Fibroblast of mammary gland (primary cell): ENCODE measurements at regions not wholly inside any gene's neighbourhood (a gene's known extent, or its start where the extent isn't known, plus 50 kb on each side); places are given as distances from the start of the nearest gene placed in this dataset.
"Not testable (repeated sequence)": the region's sequence is repeated elsewhere in the genome, so short reads cannot be mapped to it uniquely, and the experiment has no call there.

Experiments used
- DNase-seq: peaks from one replicate; pipeline ENCODE4 v3.0.0-alpha.2; 2010; ENCODE audit warnings: low read depth
- H3K4me3 ChIP-seq: 2 replicates; pipeline ENCODE4 v1.5.1; 2011; ENCODE audit warnings: low read depth, mild to moderate bottlenecking, low read length, moderate library complexity; ENCODE audit not compliant: control insufficient read depth
- TF ChIP-seq, protein P1 (sequence below): conservative IDR thresholded peaks from 2 replicates; pipeline ENCODE4 v1.5.1; 2011; ENCODE audit warnings: low read depth, low read length, inconsistent platforms; ENCODE audit not compliant: control insufficient read depth, insufficient read depth

DNA sequence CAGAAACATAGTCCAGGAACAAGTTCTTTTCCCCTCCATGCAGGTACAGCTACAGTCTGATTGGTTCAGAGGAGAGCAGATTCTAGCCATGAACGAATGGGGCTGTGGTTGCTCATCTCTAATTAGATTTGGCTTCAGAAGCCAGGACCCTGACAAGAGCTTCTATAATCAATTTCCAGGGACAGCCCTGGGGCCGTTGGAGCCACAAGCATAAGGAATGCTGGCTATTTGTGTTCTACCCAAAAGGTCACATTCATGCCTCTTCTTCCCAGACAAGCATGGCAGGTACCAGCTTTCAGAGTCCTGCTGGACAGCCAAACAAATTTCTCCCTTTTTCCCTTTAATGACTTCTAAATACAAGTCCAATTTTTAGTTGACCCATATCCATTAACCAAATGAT lies 215.5 kb upstream of the LRTM1 start:
- no peak overlapping the region for H3K4me3 ChIP-seq
- TF ChIP-seq, protein P1, sequence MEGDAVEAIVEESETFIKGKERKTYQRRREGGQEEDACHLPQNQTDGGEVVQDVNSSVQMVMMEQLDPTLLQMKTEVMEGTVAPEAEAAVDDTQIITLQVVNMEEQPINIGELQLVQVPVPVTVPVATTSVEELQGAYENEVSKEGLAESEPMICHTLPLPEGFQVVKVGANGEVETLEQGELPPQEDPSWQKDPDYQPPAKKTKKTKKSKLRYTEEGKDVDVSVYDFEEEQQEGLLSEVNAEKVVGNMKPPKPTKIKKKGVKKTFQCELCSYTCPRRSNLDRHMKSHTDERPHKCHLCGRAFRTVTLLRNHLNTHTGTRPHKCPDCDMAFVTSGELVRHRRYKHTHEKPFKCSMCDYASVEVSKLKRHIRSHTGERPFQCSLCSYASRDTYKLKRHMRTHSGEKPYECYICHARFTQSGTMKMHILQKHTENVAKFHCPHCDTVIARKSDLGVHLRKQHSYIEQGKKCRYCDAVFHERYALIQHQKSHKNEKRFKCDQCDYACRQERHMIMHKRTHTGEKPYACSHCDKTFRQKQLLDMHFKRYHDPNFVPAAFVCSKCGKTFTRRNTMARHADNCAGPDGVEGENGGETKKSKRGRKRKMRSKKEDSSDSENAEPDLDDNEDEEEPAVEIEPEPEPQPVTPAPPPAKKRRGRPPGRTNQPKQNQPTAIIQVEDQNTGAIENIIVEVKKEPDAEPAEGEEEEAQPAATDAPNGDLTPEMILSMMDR = no peak

DNA sequence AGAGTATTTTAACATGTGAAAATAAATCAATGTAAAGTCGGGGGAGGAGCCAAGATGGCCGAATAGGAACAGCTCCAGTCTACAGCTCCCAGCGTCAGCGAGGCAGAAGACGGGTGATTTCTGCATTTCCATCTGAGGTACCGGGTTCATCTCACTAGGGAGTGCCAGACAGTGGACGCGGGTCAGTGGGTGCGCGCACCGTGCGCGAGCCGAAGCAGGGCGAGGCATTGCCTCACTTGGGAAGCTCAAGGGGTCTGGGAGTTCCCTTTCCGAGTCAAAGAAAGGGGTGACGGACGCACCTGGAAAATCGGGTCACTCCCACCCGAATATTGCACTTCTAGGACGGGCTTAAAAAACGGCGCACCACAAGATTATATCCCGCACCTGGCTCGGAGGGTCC lies 208.4 kb upstream of the LRTM1 start:
- DNase-seq, H3K4me3 ChIP-seq: not testable (repeated sequence)

More for the DNA sequence above, 215.5 kb upstream of the LRTM1 start:
- DNase-seq = no peak

GRCh38 chr3:55128225-55128823 lies 200.5 kb upstream of the LRTM1 start:
- TF ChIP-seq, protein P1 = no peak
- no peak overlapping the region for H3K4me3 ChIP-seq
- peak; percentile 92 for DNase-seq

DNA sequence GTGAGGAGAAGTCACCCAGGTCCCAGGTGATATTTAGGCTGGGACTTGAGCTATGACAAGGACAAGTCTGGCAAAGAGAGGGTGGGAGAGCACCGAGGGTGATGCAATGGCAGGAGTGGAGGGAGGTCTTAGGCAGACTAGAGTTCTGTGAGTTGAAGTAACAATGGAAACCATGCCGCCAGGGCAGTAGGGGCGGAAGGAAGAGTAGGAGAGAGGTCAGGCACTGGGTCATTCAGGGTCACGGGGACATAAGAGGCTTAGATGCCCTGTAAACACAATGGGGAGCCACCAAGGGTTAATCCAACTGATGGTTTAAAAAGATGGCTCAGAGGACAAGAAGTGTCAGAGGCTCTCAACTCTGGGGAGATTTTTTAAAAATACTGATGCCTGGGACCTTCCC lies 199.7 kb upstream of the LRTM1 start:
- DNase-seq = no peak
- no peak overlapping the region for H3K4me3 ChIP-seq
- TF ChIP-seq, protein P1 = no peak

DNA sequence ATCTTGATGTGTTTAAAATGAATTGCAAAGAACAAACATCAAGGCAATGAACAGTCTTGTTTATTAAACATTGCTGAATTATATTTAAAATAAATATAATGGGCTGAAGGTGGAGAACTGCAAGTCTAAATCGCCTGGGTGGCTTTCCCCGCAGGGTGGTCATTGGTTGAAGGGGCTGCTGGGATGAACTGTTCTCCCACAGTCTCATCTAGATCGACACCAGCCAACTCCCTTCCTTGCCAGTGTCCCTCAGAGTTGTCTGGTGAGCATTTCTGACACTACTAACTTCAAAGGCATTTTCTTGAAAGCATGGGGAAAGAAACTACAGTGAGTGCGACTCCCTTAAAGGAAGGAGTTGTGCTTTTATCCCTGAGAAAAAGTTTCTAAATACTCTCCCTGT lies 196.5 kb upstream of the LRTM1 start:
- no peak overlapping the region for H3K4me3 ChIP-seq
- no peak for DNase-seq
- TF ChIP-seq, protein P1 = no peak
